NK-92 treated with Interleukin-12 subunit alpha and Interleukin-12 subunit beta, amount 100 ng/mL, for 24 hours (cell line): ENCODE measurements at regions not wholly inside any gene's neighbourhood (a gene's known extent, or its start where the extent isn't known, plus 50 kb on each side); places are given as distances from the start of the nearest gene placed in this dataset.

ENCODE experiments used
- DNase-seq: peaks from one replicate; lab custom pipeline; 2025; lab: John Stamatoyannopoulos, UW

- no peak for DNase-seq
Observed at GRCh38 chr5:5005353-5005752, 134.8 kb upstream of the ADAMTS16 start.

- no peak for DNase-seq
Observed at GRCh38 chr5:5006548-5006947, 133.6 kb upstream of the ADAMTS16 start.

- no peak for DNase-seq
Observed at GRCh38 chr5:5009240-5009639, 130.9 kb upstream of the ADAMTS16 start.

GRCh38 chr5:5011151-5011550, 129.0 kb upstream of the ADAMTS16 start:
- no peak for DNase-seq

- no peak for DNase-seq
Observed at GRCh38 chr5:5014586-5015235, 125.4 kb upstream of the ADAMTS16 start.

- no peak for DNase-seq
Observed at GRCh38 chr5:5017827-5018577, 122.1 kb upstream of the ADAMTS16 start.

- no peak for DNase-seq
Observed at GRCh38 chr5:5018578-5018970, 121.6 kb upstream of the ADAMTS16 start.

GRCh38 chr5:5021436-5021835, 118.7 kb upstream of the ADAMTS16 start:
- no peak for DNase-seq

- DNase-seq: no peak
Observed at GRCh38 chr5:5025098-5025773, 114.9 kb upstream of the ADAMTS16 start.

- DNase-seq: no peak
Observed at GRCh38 chr5:5025774-5026408, 114.2 kb upstream of the ADAMTS16 start.

GRCh38 chr5:5026409-5026785, 113.7 kb upstream of the ADAMTS16 start:
- DNase-seq: no peak

- no peak for DNase-seq
Observed at GRCh38 chr5:5031665-5032064, 108.5 kb upstream of the ADAMTS16 start.

GRCh38 chr5:5037674-5038073, 102.5 kb upstream of the ADAMTS16 start:
- DNase-seq: no peak

GRCh38 chr5:5039918-5040317, 100.2 kb upstream of the ADAMTS16 start:
- DNase-seq: no peak

- DNase-seq: no peak
Observed at GRCh38 chr5:5040712-5041111, 99.4 kb upstream of the ADAMTS16 start.

- DNase-seq: no peak
Observed at GRCh38 chr5:5042806-5043205, 97.3 kb upstream of the ADAMTS16 start.

- DNase-seq: no peak
Observed at GRCh38 chr5:5043346-5043745, 96.8 kb upstream of the ADAMTS16 start.

GRCh38 chr5:5044247-5044840, 95.8 kb upstream of the ADAMTS16 start:
- no peak for DNase-seq

- no peak for DNase-seq
Observed at GRCh38 chr5:5046680-5047502, 93.2 kb upstream of the ADAMTS16 start.

- no peak for DNase-seq
Observed at GRCh38 chr5:5050801-5051200, 89.3 kb upstream of the ADAMTS16 start.

- DNase-seq: no peak
Observed at GRCh38 chr5:5055712-5056111, 84.4 kb upstream of the ADAMTS16 start.
